BJ (cell line): ENCODE measurements at regions not wholly inside any gene's neighbourhood (a gene's known extent, or its start where the extent isn't known, plus 50 kb on each side); places are given as distances from the start of the nearest gene placed in this dataset.

ENCODE experiments used
- CTCF ChIA-PET: fragments of 350-600 bp; formaldehyde crosslinking; extraction: SDS; loops from one replicate; lab custom pipeline; 2021; ENCODE audit warnings: antibody characterized with exemption, inconsistent platforms; lab: Yijun Ruan, JAX
- POLR2A ChIA-PET: fragments of 300-600 bp; sonication (Branson Sonifier 250); formaldehyde crosslinking; extraction: SDS; loops from one replicate; lab custom pipeline; 2021; ENCODE audit warnings: antibody characterized with exemption; lab: Charles Lee
- DNase-seq: peaks from one replicate; pipeline ENCODE4 v3.0.0-alpha.2; 2011; ENCODE audit warnings: low read depth
- H3K27me3 ChIP-seq: 2 replicates; pipeline ENCODE4 v1.6.0; 2011; ENCODE audit warnings: low read length; ENCODE audit not compliant: control insufficient read depth, insufficient read depth
- H3K36me3 ChIP-seq: 2 replicates; pipeline ENCODE4 v1.5.1; 2011; ENCODE audit warnings: low read length; ENCODE audit not compliant: control insufficient read depth, insufficient read depth
- H3K4me3 ChIP-seq: 2 replicates; pipeline ENCODE4 v1.5.1; 2011; ENCODE audit warnings: low read depth, mild to moderate bottlenecking, control low read depth, low read length
- CTCF ChIP-seq: IDR thresholded peaks from 2 replicates; pipeline ENCODE4 v1.5.1; 2011; ENCODE audit warnings: low read depth, mild to moderate bottlenecking, control low read depth, inconsistent platforms, low read length, moderate library complexity; ENCODE audit not compliant: insufficient read depth

- no peak overlapping the region for H3K4me3 ChIP-seq
- POLR2A ChIA-PET: no interaction called here
- no peaks in the 10 kb centered on the region for H3K36me3 ChIP-seq
- peak; percentile 17 for DNase-seq
- H3K27me3 ChIP-seq: no peaks in the 10 kb centered on the region
- no peak for TF ChIP-seq CTCF
- CTCF ChIA-PET: no interaction called here
Measured at GRCh38 chr1:169003864-169004516, 102.5 kb upstream of the ATP1B1 start.

- no peak overlapping the region for H3K4me3 ChIP-seq
- DNase-seq: no peak
- ChIA-PET CTCF (no interaction called here), POLR2A (no interaction called here)
- H3K27me3 ChIP-seq: no peaks in the 10 kb centered on the region
- TF ChIP-seq CTCF: no peak
- no peaks in the 10 kb centered on the region for H3K36me3 ChIP-seq
Measured at GRCh38 chr1:169005776-169006175, 100.7 kb upstream of the ATP1B1 start.

- DNase-seq: no peak
- CTCF ChIA-PET: interaction anchor here (0.6 kb wide), 1 partner anchor 965 kb away, joined by 3 read pairs; no protein-coding TSS in a partner anchor
- TF ChIP-seq CTCF: no peak
- Histone ChIP-seq H3K4me3 (no peak overlapping the region), H3K27me3 (no peaks in the 10 kb centered on the region), H3K36me3 (no peaks in the 10 kb centered on the region)
- POLR2A ChIA-PET: no interaction called here
Measured at GRCh38 chr1:169009666-169010065, 96.8 kb upstream of the ATP1B1 start.

- ChIA-PET POLR2A (no interaction called here), CTCF (no interaction called here)
- no peak for TF ChIP-seq CTCF
- Histone ChIP-seq H3K27me3 (no peaks in the 10 kb centered on the region), H3K36me3 (no peaks in the 10 kb centered on the region), H3K4me3 (no peak overlapping the region)
- DNase-seq: no peak
Measured at GRCh38 chr1:169012416-169012815, 94.1 kb upstream of the ATP1B1 start.

- H3K27me3 ChIP-seq: no peaks in the 10 kb centered on the region
- CTCF ChIA-PET: no interaction called here
- H3K4me3 ChIP-seq: no peak overlapping the region
- no peaks in the 10 kb centered on the region for H3K36me3 ChIP-seq
- POLR2A ChIA-PET: no interaction called here
- no peak for TF ChIP-seq CTCF
- DNase-seq: no peak
Measured at GRCh38 chr1:169013821-169014220, 92.7 kb upstream of the ATP1B1 start.
